NCI-H774 (cell line): ENCODE measurements at regions not wholly inside any gene's neighbourhood (a gene's known extent, or its start where the extent isn't known, plus 50 kb on each side); places are given as distances from the start of the nearest gene placed in this dataset.
"Not testable (repeated sequence)": the region's sequence is repeated elsewhere in the genome, so short reads cannot be mapped to it uniquely, and the experiment has no call there.

Experiments
- DNase-seq: peaks from one replicate; lab custom pipeline; 2025; lab: John Stamatoyannopoulos, UW

DNA sequence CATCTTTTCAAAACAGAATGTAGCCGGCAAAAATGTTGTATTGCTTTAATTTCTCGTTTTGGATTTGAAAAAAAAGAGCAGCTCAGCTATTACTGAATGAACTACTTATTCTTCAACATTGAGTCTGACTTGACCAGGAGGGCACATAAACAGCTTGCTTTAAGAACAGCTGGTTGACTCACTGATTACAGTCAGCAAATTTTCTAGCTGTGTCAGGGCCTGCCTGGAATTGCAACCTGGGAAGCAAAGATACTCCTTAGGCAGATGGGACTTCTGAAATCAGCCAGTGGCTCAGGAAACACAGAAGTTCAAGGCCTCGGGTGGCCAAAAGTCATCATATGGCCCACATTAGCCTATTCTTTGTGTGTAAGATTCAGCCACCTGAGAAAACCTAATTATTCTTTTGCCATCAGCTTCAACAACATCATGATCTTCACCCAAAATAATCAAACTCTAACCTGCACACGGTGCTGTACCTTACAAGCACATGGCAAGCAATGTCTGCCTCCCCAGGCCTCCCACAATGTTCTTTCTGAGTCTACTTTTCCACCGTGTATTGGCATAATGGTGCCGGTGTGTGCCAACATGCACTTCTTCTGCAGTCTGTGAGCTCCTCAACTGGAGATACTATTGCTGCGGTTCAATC lies 307.2 kb downstream of the HHIPL2 start:
- DNase-seq = no peak

DNA sequence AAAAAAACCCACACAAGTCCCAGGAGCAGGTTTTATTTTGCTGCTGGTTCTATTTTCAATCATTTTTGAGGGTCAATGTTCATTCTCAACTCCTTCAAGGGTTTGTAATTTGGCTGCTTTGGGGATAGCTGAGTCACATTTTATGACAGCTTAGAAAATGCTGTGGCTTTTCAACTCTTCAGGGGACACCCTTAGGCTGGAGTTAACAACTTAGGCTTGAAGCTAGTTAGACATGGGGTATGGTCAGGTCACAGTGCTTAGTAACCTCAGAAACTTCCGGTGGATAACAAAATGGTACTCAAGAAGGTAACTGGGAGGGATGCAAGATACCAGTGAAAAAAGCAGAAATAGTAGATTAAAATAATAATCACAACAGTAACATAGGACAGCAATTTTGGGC lies 308.8 kb downstream of the HHIPL2 start:
- no peak for DNase-seq

GRCh38 chr1:222234351-222234750 lies 313.6 kb downstream of the HHIPL2 start:
- no peak for DNase-seq

GRCh38 chr1:222233444-222234158 lies 314.3 kb downstream of the HHIPL2 start:
- no peak for DNase-seq

DNA sequence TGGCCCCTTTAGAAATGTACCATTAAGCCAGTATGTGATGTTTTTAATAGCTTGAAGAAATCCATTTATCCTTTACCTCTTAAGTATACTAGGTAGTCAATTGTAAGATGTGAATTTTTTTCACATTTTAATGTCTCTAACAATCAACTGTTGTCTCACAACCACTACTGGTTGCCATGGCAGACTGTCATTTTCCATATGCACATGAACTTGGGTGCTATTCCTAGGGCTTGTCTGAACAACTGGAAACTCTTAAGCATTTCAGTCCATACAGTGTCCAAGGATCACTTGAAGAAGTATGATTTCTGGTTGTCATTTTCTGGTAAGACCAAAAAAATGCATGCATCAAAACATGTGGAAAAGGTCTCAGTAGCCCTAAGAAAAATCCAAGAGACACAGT lies 315.1 kb downstream of the HHIPL2 start:
- no peak for DNase-seq

- no peak for DNase-seq
These were observed 318.1 kb downstream of the HHIPL2 start for GRCh38 chr1:222229672-222230312.

DNA sequence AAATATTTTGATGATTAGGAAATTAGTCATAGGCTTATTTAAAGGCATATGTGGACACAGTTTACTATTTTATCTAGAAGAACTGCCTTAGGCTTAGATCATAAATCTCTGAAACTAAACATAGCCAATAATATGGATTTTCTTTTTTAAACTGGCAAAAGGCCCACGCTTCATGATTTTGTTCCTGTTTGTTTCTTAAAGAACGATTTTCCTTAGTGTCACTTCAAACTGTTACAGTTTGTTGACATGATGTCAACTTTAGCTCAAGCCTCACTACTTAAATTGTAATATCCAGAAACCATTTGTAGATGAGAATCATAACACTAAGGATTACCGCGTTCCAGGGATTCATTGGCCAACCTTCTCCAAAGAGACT lies 322.6 kb downstream of the HHIPL2 start:
- DNase-seq = no peak

- DNase-seq = no peak
These were observed 323.1 kb downstream of the HHIPL2 start for GRCh38 chr1:222224636-222225315.

- no peak for DNase-seq
These were observed 323.7 kb downstream of the HHIPL2 start for GRCh38 chr1:222224156-222224555.

- DNase-seq = no peak
These were observed 324.9 kb downstream of the HHIPL2 start for GRCh38 chr1:222223010-222223409.

- DNase-seq = no peak
These were observed 331.6 kb downstream of the HHIPL2 start for GRCh38 chr1:222216255-222216754.

DNA sequence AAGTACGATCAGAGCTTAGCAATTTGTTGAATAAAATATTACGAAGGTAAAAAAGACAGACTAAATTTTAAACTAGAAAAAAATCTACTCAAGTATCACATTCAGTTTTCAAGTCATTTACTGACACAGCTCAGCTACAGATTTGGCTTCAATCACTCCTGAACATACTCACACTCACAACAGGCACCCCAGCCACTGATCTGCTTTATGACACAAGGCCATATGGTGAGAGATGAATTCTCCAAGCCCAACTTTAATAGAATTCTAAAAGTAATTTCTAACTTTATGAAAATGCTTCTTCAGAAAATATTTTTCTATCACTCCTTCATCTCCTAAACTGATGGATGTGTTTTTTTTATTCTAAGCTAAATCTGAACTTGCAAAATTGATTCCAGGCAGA lies 337.1 kb downstream of the HHIPL2 start:
- no peak for DNase-seq

DNA sequence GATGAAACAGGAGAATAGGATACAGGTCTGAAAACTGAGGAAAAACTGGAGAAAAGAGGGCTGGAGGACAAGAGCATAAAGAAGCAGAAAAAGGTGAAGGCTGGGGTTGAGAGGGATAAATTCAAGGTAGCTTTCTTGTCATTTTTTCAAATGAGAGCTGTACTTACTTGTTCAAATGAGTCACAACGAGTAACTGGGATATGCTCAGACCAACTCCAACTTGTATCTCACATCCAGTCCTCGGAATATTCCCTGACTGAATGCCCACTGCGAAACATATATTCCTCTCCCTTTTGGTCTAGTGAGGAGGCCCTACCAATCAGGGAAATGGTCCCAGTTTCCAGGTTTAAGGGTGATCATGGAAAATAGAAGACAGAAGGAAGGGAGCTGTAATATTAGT lies 343.4 kb downstream of the HHIPL2 start:
- DNase-seq = no peak

DNA sequence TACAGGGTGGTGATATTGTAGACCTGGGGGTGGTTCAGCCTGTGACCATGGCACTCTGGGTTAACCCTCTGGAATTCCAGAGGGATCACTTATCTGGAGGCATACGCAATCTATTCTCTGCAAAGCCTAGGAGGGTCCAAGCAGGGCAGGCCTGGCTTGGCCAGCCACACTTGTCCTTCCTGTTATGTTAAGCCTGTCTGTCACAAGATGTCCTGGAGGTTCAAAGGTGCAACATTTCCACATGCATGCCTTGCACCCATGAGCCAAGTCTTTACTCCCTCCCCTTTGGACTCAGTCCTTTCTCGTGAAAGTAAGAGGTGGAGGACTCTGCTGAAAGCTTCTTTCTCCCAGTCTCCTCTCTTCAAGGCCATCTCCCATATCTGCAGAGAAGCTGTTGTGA lies 345.1 kb downstream of the HHIPL2 start:
- no peak for DNase-seq

GRCh38 chr1:222196736-222197135 lies 351.2 kb downstream of the HHIPL2 start:
- DNase-seq = no peak

- no peak for DNase-seq
These were observed 351.6 kb downstream of the HHIPL2 start for GRCh38 chr1:222196288-222196687.

DNA sequence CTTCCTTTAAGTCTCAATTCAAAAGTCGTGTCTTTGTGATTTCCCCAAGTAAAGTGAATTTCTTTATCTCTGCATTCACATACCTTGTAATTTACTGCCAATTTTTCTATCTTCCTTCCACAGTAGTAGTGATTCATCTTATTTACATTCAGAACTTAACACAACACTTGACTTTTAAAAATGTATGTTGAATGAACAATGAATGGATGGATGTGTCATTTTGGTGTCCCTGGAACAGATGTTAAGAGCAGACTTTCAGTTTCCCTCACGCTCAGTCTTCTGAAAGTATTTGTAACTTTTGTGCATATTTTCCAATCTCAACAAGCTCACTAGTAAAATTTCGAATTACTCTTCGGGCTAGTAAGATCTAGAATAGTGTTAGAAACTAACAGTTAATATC lies 352.0 kb downstream of the HHIPL2 start:
- no peak for DNase-seq

- no peak for DNase-seq
These were observed 358.7 kb downstream of the HHIPL2 start for GRCh38 chr1:222189218-222189617.

- no peak for DNase-seq
These were observed 360.2 kb downstream of the HHIPL2 start for GRCh38 chr1:222187566-222188332.

GRCh38 chr1:222182641-222183040 lies 365.3 kb downstream of the HHIPL2 start:
- no peak for DNase-seq

- DNase-seq = no peak
These were observed 366.7 kb downstream of the HHIPL2 start for GRCh38 chr1:222181191-222181590.

- not testable (repeated sequence) for DNase-seq
These were observed 370.4 kb downstream of the HHIPL2 start for GRCh38 chr1:222177496-222177895.
